GM12878 (cell line): ENCODE measurements at regions not wholly inside any gene's neighbourhood (a gene's known extent, or its start where the extent isn't known, plus 50 kb on each side); places are given as distances from the start of the nearest gene placed in this dataset.
A peak's percentile ranks its signal among the peaks of the same experiment; 100 is the strongest.

ENCODE experiments used
- ATAC-seq: fragments of 200-7000 bp; cut with Tn5 transposase; 3 replicates; pipeline ENCODE4 v1.9.1; 2020; ENCODE audit warnings: mild to moderate bottlenecking, moderate library complexity
- BruUV-seq: library from RNA; stranded (reverse); fragments of 400-500 nt; replicated peaks from 2 replicates; lab custom pipeline; 2021; lab: Mats Ljungman, UMichigan
- CTCF ChIA-PET: fragments of 300-600 bp; sonication (Branson Sonifier 250); formaldehyde crosslinking; extraction: SDS; loops from one replicate; lab custom pipeline; 2021; ENCODE audit warnings: inconsistent platforms; lab: Yijun Ruan, JAX
- POLR2A ChIA-PET: fragments of 350-600 bp; formaldehyde crosslinking; extraction: SDS; loops from one replicate; lab custom pipeline; 2021; ENCODE audit warnings: inconsistent platforms; lab: Charles Lee
- RAD21 ChIA-PET: fragments of 300-600 bp; sonication (Branson Sonifier 250); formaldehyde crosslinking; loops from one replicate; lab custom pipeline; 2023; ENCODE audit warnings: antibody characterized with exemption; ENCODE audit not compliant: unreplicated experiment; lab: Charles Lee
- SMC1A ChIA-PET: fragments of 300-600 bp; sonication (Branson Sonifier 250); formaldehyde crosslinking; loops from one replicate; lab custom pipeline; 2023; ENCODE audit not compliant: unreplicated experiment, uncharacterized antibody; lab: Charles Lee
- DNase-seq: peaks from one replicate; pipeline ENCODE4 v3.0.0-alpha.2; 2011; ENCODE audit warnings: low read depth, low spot score
- FAIRE-seq: peaks from 3 replicates; lab custom pipeline; 2011; peaks lifted over from hg19 to GRCh38; lab: Jason Lieb, UNC
- H2AFZ ChIP-seq: 2 replicates; pipeline ENCODE4 v1.6.0; 2011; ENCODE audit warnings: low read depth, low read length, control low read depth; ENCODE audit not compliant: control insufficient read depth
- H3K27ac ChIP-seq: 2 replicates; pipeline ENCODE4 v1.5.1; 2011; ENCODE audit warnings: control low read depth; ENCODE audit not compliant: control insufficient read depth, insufficient read depth
- H3K27me3 ChIP-seq, 2 experiments: replicated peaks in 1 of 2; 2 replicates each; pipeline versions ENCODE4 v1.6.0 to v1.6.1; 2011; ENCODE audit warnings: low read length in 1 of 2; ENCODE audit not compliant: control insufficient read depth in 2 of 2, insufficient read depth in 2 of 2
- H3K36me3 ChIP-seq, 2 experiments: 2 replicates each; pipeline ENCODE4 v1.5.1; 2011; ENCODE audit warnings: low read length in 1 of 2; ENCODE audit not compliant: control insufficient read depth in 2 of 2, insufficient read depth in 2 of 2
- H3K4me1 ChIP-seq: 2 replicates; pipeline ENCODE4 v1.6.1; 2011; ENCODE audit warnings: mild to moderate bottlenecking, low read length, moderate library complexity, mixed read lengths; ENCODE audit not compliant: control insufficient read depth, insufficient read depth
- H3K4me2 ChIP-seq: 2 replicates; pipeline ENCODE4 v1.6.0; 2011; ENCODE audit warnings: control low read depth; ENCODE audit not compliant: control insufficient read depth, insufficient read depth
- H3K4me3 ChIP-seq: fragments of 200-600 bp; sonication (generic); 2 replicates; pipeline ENCODE4 v1.5.1; 2016
- H3K79me2 ChIP-seq: 2 replicates; pipeline ENCODE4 v1.6.0; 2011; ENCODE audit warnings: low read length; ENCODE audit not compliant: control insufficient read depth, insufficient read depth
- H3K9ac ChIP-seq: 2 replicates; pipeline ENCODE4 v1.8.0; 2011; ENCODE audit warnings: low read length, control low read depth, mixed read lengths; ENCODE audit not compliant: control insufficient read depth, insufficient read depth
- H3K9me3 ChIP-seq: replicated peaks from 3 replicates; pipeline ENCODE4 v1.5.1; 2011; ENCODE audit warnings: mild to moderate bottlenecking, low read length; ENCODE audit not compliant: control insufficient read depth, insufficient read depth
- H4K20me1 ChIP-seq: 2 replicates; pipeline ENCODE4 v1.6.0; 2011; ENCODE audit not compliant: control insufficient read depth, insufficient read depth
- EGR1 ChIP-seq, 2 experiments: IDR thresholded peaks; 1 replicate in 1 of 2; 2 replicates in 1 of 2; pipeline ENCODE4 v1.6.1; 2011 to 2012; ENCODE audit warnings: low read depth in 2 of 2, low read length in 2 of 2, borderline replicate concordance in 1 of 2, mild to moderate bottlenecking in 1 of 2, moderate library complexity in 1 of 2
- IRF4 ChIP-seq: IDR thresholded peaks from 2 replicates; pipeline ENCODE4 v1.6.1; 2011; ENCODE audit warnings: low read depth, low read length
- JUND ChIP-seq: IDR thresholded peaks from 2 replicates; pipeline ENCODE4 v1.6.1; 2012; ENCODE audit warnings: low read depth, mild to moderate bottlenecking, low read length, improper control_type of control experiment, moderate library complexity
- LARP7 ChIP-seq: fragments of 450-650 bp; IDR thresholded peaks from 2 replicates; pipeline ENCODE4 v1.6.1; 2017; ENCODE audit warnings: mild to moderate bottlenecking
- MEF2B ChIP-seq: fragments of 450-650 bp; IDR thresholded peaks from 2 replicates; pipeline ENCODE4 v1.6.1; 2018; ENCODE audit warnings: mild to moderate bottlenecking, moderate library complexity; ENCODE audit not compliant: partially characterized antibody, poor library complexity, severe bottlenecking
- PAX8 ChIP-seq: fragments of 450-650 bp; IDR thresholded peaks from 2 replicates; pipeline ENCODE4 v1.6.1; 2017; ENCODE audit warnings: mild to moderate bottlenecking, moderate library complexity
- PKNOX1 ChIP-seq: fragments of 450-650 bp; IDR thresholded peaks from 2 replicates; pipeline ENCODE4 v1.6.1; 2016; ENCODE audit warnings: mild to moderate bottlenecking
- RUNX3 ChIP-seq: IDR thresholded peaks from 2 replicates; pipeline ENCODE4 v1.6.1; 2012; ENCODE audit warnings: low read length, inconsistent platforms
- SREBF1 ChIP-seq: IDR thresholded peaks from 2 replicates; pipeline ENCODE4 v1.6.1; 2012; ENCODE audit warnings: mild to moderate bottlenecking, low read length
- SUPT20H ChIP-seq: IDR thresholded peaks from 2 replicates; pipeline ENCODE4 v1.6.1; 2011; ENCODE audit warnings: low read depth, mild to moderate bottlenecking, low read length, moderate library complexity, borderline replicate concordance; ENCODE audit not compliant: control insufficient read depth
- ZNF274 ChIP-seq: IDR thresholded peaks from one replicate; pipeline ENCODE4 v1.8.0; 2011; ENCODE audit not compliant: insufficient read length, insufficient read depth
- WGBS: methylation state at CpG from one replicate; pipeline ENCODE4 v1.1.6; 2016; ENCODE audit warnings: low lambda C conversion rate; ENCODE audit not compliant: insufficient replicate concordance, insufficient coverage; ENCODE audit errors: missing lambda C conversion rate; 5-methylcytosine and 5-hydroxymethylcytosine counted together
- in situ Hi-C: fragments of 300-500 bp; cut with MboI; formaldehyde crosslinking; loops from 9 replicates; pipeline ENCODE4 v1.14.3; 2018; ENCODE audit warnings: mixed read lengths
- intact Hi-C: fragments of 100-400 bp; cut with micrococcal nuclease; formaldehyde crosslinking; loops from one replicate; pipeline ENCODE4 v1.14.2; 2022; ENCODE audit not compliant: unreplicated experiment
- TF ChIP-seq, protein P1 (sequence below): fragments of 450-650 bp; IDR thresholded peaks from 2 replicates; pipeline ENCODE4 v1.6.1; 2018; ENCODE audit warnings: mild to moderate bottlenecking, low read depth, moderate library complexity; ENCODE audit not compliant: partially characterized antibody
- TF ChIP-seq, protein P2 (sequence below): fragments of 450-650 bp; conservative IDR thresholded peaks from 2 replicates; pipeline ENCODE4 v1.6.1; 2017; ENCODE audit warnings: mild to moderate bottlenecking, moderate library complexity
- TF ChIP-seq, protein P3 (sequence below): IDR thresholded peaks from 2 replicates; pipeline ENCODE4 v1.6.1; 2011; ENCODE audit warnings: borderline replicate concordance, low read depth, mild to moderate bottlenecking, moderate library complexity, low read length; ENCODE audit not compliant: insufficient read depth, poor library complexity, severe bottlenecking

DNA sequence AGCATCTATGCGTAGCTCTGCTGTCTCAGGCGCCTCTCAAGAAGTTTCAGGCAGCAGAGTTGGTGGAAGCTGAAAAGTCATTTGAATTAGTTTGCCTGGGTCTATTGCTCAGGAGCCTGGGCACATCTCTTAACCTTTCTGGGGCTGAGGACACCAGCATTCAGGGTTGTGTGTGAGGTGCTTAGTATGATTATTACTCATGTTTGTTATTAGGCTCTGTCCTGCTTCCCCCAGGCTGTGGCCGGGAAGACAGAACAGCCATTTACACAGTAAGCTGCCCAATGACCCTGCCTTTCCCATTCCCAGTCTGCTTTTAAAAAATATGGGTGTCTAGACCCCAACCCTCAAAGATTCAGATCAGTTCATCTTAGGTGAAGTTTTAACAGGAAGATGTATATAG is 53.9 kb upstream of the CACNA1E start:
- no peaks in the 10 kb centered on the region; a peak in 1 of 4 replicates for H3K27me3 ChIP-seq
- peaks cover 1% of the 10 kb centered on the region; the same call in 2 of the 3 replicates for H3K9me3 ChIP-seq
- in situ Hi-C loops (no loop called here), intact Hi-C loops (loop anchor here (10.0 kb wide), 1 partner anchor 545 kb away; no protein-coding TSS in a partner anchor)
- CTCF ChIA-PET, result interaction anchor here (0.6 to 4.3 kb wide), 24 partner anchors 9 to 909 kb away, joined by 3 to 54 read pairs (median 4); no protein-coding TSS in a partner anchor
- H3K79me2 ChIP-seq, result no peaks in the 10 kb centered on the region
- H3K4me1 ChIP-seq, result peaks cover 42% of the 10 kb centered on the region
- BruUV-seq, result no TSS peak
- no peak overlapping the region; the same call in 1 of the 2 replicates for H3K4me2 ChIP-seq
- no peak for DNase-seq
- H4K20me1 ChIP-seq, result no peaks in the 10 kb centered on the region
- no peak overlapping the region for H3K4me3 ChIP-seq
- SMC1A ChIA-PET, result interaction anchor here (0.9 to 4.5 kb wide), 23 partner anchors 12 to 566 kb away, joined by 3 to 123 read pairs (median 6); partner anchors contain the start of gene CACNA1E
- POLR2A ChIA-PET, result interaction anchor here (0.6 to 3.4 kb wide), 12 partner anchors 13 to 508 kb away, joined by 3 to 38 read pairs (median 6); partner anchors contain the start of gene CACNA1E
- peak overlapping the region; percentile 83 for H3K27ac ChIP-seq
- WGBS, result 33% methylated on average over 3 of the region's 3 CpGs
- no peak for FAIRE-seq
- H3K36me3 ChIP-seq, result no peaks in the 10 kb centered on the region
- H2AFZ ChIP-seq, result no peak overlapping the region; the same call in 1 of the 2 replicates
- RAD21 ChIA-PET, result interaction anchor here (0.9 to 4.1 kb wide), 20 partner anchors 12 to 599 kb away, joined by 3 to 155 read pairs (median 8); partner anchors contain the start of gene CACNA1E
- H3K9ac ChIP-seq, result peak overlapping the region; percentile 2; the same call in 1 of the 2 replicates
- peak; percentile 43 for ATAC-seq
- 0 out of 2 replicates have a peak, but pooled peaks have one; percentile 8 for TF ChIP-seq RUNX3
- no peak for TF ChIP-seq JUND
- 0 out of 2 replicates have a peak, but pooled peaks have one; percentile 9 for TF ChIP-seq IRF4
- no peak for TF ChIP-seq ZNF274
- TF ChIP-seq, protein P1, sequence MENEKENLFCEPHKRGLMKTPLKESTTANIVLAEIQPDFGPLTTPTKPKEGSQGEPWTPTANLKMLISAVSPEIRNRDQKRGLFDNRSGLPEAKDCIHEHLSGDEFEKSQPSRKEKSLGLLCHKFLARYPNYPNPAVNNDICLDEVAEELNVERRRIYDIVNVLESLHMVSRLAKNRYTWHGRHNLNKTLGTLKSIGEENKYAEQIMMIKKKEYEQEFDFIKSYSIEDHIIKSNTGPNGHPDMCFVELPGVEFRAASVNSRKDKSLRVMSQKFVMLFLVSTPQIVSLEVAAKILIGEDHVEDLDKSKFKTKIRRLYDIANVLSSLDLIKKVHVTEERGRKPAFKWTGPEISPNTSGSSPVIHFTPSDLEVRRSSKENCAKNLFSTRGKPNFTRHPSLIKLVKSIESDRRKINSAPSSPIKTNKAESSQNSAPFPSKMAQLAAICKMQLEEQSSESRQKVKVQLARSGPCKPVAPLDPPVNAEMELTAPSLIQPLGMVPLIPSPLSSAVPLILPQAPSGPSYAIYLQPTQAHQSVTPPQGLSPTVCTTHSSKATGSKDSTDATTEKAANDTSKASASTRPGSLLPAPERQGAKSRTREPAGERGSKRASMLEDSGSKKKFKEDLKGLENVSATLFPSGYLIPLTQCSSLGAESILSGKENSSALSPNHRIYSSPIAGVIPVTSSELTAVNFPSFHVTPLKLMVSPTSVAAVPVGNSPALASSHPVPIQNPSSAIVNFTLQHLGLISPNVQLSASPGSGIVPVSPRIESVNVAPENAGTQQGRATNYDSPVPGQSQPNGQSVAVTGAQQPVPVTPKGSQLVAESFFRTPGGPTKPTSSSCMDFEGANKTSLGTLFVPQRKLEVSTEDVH, result no peak
- TF ChIP-seq, protein P2, sequence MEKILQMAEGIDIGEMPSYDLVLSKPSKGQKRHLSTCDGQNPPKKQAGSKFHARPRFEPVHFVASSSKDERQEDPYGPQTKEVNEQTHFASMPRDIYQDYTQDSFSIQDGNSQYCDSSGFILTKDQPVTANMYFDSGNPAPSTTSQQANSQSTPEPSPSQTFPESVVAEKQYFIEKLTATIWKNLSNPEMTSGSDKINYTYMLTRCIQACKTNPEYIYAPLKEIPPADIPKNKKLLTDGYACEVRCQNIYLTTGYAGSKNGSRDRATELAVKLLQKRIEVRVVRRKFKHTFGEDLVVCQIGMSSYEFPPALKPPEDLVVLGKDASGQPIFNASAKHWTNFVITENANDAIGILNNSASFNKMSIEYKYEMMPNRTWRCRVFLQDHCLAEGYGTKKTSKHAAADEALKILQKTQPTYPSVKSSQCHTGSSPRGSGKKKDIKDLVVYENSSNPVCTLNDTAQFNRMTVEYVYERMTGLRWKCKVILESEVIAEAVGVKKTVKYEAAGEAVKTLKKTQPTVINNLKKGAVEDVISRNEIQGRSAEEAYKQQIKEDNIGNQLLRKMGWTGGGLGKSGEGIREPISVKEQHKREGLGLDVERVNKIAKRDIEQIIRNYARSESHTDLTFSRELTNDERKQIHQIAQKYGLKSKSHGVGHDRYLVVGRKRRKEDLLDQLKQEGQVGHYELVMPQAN, result no peak
- no peak for TF ChIP-seq MEF2B
- TF ChIP-seq LARP7, result no peak
- no peak for TF ChIP-seq PAX8
- no peak for TF ChIP-seq SUPT20H
- TF ChIP-seq, protein P3, sequence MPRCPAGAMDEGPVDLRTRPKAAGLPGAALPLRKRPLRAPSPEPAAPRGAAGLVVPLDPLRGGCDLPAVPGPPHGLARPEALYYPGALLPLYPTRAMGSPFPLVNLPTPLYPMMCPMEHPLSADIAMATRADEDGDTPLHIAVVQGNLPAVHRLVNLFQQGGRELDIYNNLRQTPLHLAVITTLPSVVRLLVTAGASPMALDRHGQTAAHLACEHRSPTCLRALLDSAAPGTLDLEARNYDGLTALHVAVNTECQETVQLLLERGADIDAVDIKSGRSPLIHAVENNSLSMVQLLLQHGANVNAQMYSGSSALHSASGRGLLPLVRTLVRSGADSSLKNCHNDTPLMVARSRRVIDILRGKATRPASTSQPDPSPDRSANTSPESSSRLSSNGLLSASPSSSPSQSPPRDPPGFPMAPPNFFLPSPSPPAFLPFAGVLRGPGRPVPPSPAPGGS, result no peak
- no peak for TF ChIP-seq EGR1 (IDR thresholded peaks at IDR 0.05; ENCODE audit: borderline replicate concordance in 1 of 2, low read depth in 2 of 2, low read length in 2 of 2)
- no peak for TF ChIP-seq PKNOX1
- no peak for TF ChIP-seq SREBF1
